NB4 (cell line): ENCODE measurements at regions not wholly inside any gene's neighbourhood (a gene's known extent, or its start where the extent isn't known, plus 50 kb on each side); places are given as distances from the start of the nearest gene placed in this dataset.

Source experiments
- CTCF ChIP-seq: IDR thresholded peaks from one replicate; pipeline ENCODE4 v1.5.1; 2012; ENCODE audit warnings: low read depth, low read length
- MAX ChIP-seq: IDR thresholded peaks from 2 replicates; pipeline ENCODE4 v1.6.1; 2011; ENCODE audit warnings: low read depth, low read length
- POLR2A ChIP-seq: IDR thresholded peaks from 2 replicates; pipeline ENCODE4 v1.6.1; 2011; ENCODE audit warnings: mild to moderate bottlenecking; ENCODE audit not compliant: insufficient read length; ENCODE audit errors: extremely low read depth

GRCh38 chr9:7304627-7304995 is 495.0 kb downstream of the DMAC1 start:
- TF ChIP-seq CTCF (no peak), POLR2A (no peak), MAX (no peak)
